ENCODE measurements at regions not wholly inside any gene's neighbourhood (a gene's known extent, or its start where the extent isn't known, plus 50 kb on each side); places are given as distances from the start of the nearest gene placed in this dataset.

- no peak overlapping the region for H3K4me3 ChIP-seq (ENCODE audit: low read depth, low read length)
- no peak for DNase-seq (ENCODE audit: low read depth)
Observed at GRCh38 chr12:113766131-113766878, 199.8 kb downstream of the RBM19 start.

- DNase-seq (ENCODE audit: low read depth): no peak
- H3K4me3 ChIP-seq (ENCODE audit: low read depth, low read length): no peak overlapping the region
Observed at GRCh38 chr12:113764661-113765060, 201.5 kb downstream of the RBM19 start.

GRCh38 chr12:113762882-113763816 lies 203.0 kb downstream of the RBM19 start:
- no peak for DNase-seq (ENCODE audit: low read depth)

GRCh38 chr12:113762155-113762881 lies 203.8 kb downstream of the RBM19 start:
- DNase-seq (ENCODE audit: low read depth): no peak
- no peak overlapping the region for H3K4me3 ChIP-seq (ENCODE audit: low read depth, low read length)

More at GRCh38 chr12:113762882-113763816, 203.0 kb downstream of the RBM19 start:
- H3K4me3 ChIP-seq (ENCODE audit: low read depth, low read length): no peak overlapping the region

GRCh38 chr12:113759135-113759534 lies 207.0 kb downstream of the RBM19 start:
- H3K4me3 ChIP-seq (ENCODE audit: low read depth, low read length): no peak overlapping the region
- no peak for DNase-seq (ENCODE audit: low read depth)

- no peak overlapping the region for H3K4me3 ChIP-seq (ENCODE audit: low read depth, low read length)
- no peak for DNase-seq (ENCODE audit: low read depth)
Observed at GRCh38 chr12:113758165-113758924, 207.8 kb downstream of the RBM19 start.

- DNase-seq (ENCODE audit: low read depth): no peak
Observed at GRCh38 chr12:113757221-113758002, 208.7 kb downstream of the RBM19 start.

GRCh38 chr12:113756609-113757008 lies 209.5 kb downstream of the RBM19 start:
- H3K4me3 ChIP-seq (ENCODE audit: low read depth, low read length): no peak overlapping the region
- no peak for DNase-seq (ENCODE audit: low read depth)

More at GRCh38 chr12:113757221-113758002, 208.7 kb downstream of the RBM19 start:
- H3K4me3 ChIP-seq (ENCODE audit: low read depth, low read length): no peak overlapping the region

GRCh38 chr12:113755098-113755497 lies 211.0 kb downstream of the RBM19 start:
- H3K4me3 ChIP-seq (ENCODE audit: low read depth, low read length): no peak overlapping the region
- no peak for DNase-seq (ENCODE audit: low read depth)

GRCh38 chr12:113751513-113751912 lies 214.6 kb downstream of the RBM19 start:
- DNase-seq (ENCODE audit: low read depth): no peak
- no peak overlapping the region for H3K4me3 ChIP-seq (ENCODE audit: low read depth, low read length)

- no peak overlapping the region for H3K4me3 ChIP-seq (ENCODE audit: low read depth, low read length)
- no peak for DNase-seq (ENCODE audit: low read depth)
Observed at GRCh38 chr12:113749433-113749815, 216.7 kb downstream of the RBM19 start.

GRCh38 chr12:113748707-113749432 lies 217.3 kb downstream of the RBM19 start:
- no peak for DNase-seq (ENCODE audit: low read depth)
- no peak overlapping the region for H3K4me3 ChIP-seq (ENCODE audit: low read depth, low read length)

- DNase-seq (ENCODE audit: low read depth): no peak
- no peak overlapping the region for H3K4me3 ChIP-seq (ENCODE audit: low read depth, low read length)
Observed at GRCh38 chr12:113747017-113747416, 219.1 kb downstream of the RBM19 start.

- H3K4me3 ChIP-seq (ENCODE audit: low read depth, low read length): no peak overlapping the region
- no peak for DNase-seq (ENCODE audit: low read depth)
Observed at GRCh38 chr12:113744802-113745395, 221.2 kb downstream of the RBM19 start.

- H3K4me3 ChIP-seq (ENCODE audit: low read depth, low read length): no peak overlapping the region
- no peak for DNase-seq (ENCODE audit: low read depth)
Observed at GRCh38 chr12:113742801-113743200, 223.3 kb downstream of the RBM19 start.

- no peak for DNase-seq (ENCODE audit: low read depth)
- no peak overlapping the region for H3K4me3 ChIP-seq (ENCODE audit: low read depth, low read length)
Observed at GRCh38 chr12:113740699-113741098, 225.4 kb downstream of the RBM19 start.

- DNase-seq (ENCODE audit: low read depth): no peak
- H3K4me3 ChIP-seq (ENCODE audit: low read depth, low read length): no peak overlapping the region
Observed at GRCh38 chr12:113735131-113735530, 231.0 kb downstream of the RBM19 start.

Measured in skeletal muscle cell (primary cell).